H9 (cell line): ENCODE measurements at regions not wholly inside any gene's neighbourhood (a gene's known extent, or its start where the extent isn't known, plus 50 kb on each side); places are given as distances from the start of the nearest gene placed in this dataset.
A peak's percentile ranks its signal among the peaks of the same experiment; 100 is the strongest.

Source experiments
- DNase-seq: peaks from one replicate; pipeline ENCODE4 v3.0.0-alpha.2; 2017
- H2AFZ ChIP-seq: one replicate; pipeline ENCODE4 v1.6.1; 2013; ENCODE audit warnings: mild to moderate bottlenecking, low read length, control low read depth, moderate library complexity
- H2AK5ac ChIP-seq: 2 replicates; pipeline ENCODE4 v1.6.1; 2013; ENCODE audit warnings: low read length, control low read depth, mixed read lengths; ENCODE audit not compliant: insufficient read length
- H2BK120ac ChIP-seq: one replicate; pipeline ENCODE4 v1.6.1; 2013; ENCODE audit warnings: low read depth, mild to moderate bottlenecking, low read length, control low read depth, inconsistent platforms; ENCODE audit not compliant: poor library complexity, severe bottlenecking
- H2BK12ac ChIP-seq: 2 replicates; pipeline ENCODE4 v1.6.1; 2013; ENCODE audit warnings: low read length, control low read depth, mixed read lengths, low read depth; ENCODE audit not compliant: insufficient read length
- H2BK15ac ChIP-seq: 2 replicates; pipeline ENCODE4 v1.6.1; 2013; ENCODE audit warnings: low read depth, low read length, control low read depth
- H2BK20ac ChIP-seq: one replicate; pipeline ENCODE4 v1.6.1; 2013; ENCODE audit warnings: low read depth, mild to moderate bottlenecking, low read length, control low read depth, inconsistent platforms; ENCODE audit not compliant: poor library complexity, severe bottlenecking
- H2BK5ac ChIP-seq: 2 replicates; pipeline ENCODE4 v1.6.1; 2013; ENCODE audit warnings: low read length, control low read depth, mixed read lengths; ENCODE audit not compliant: insufficient read length
- H3K14ac ChIP-seq: 2 replicates; pipeline ENCODE4 v1.6.1; 2013; ENCODE audit warnings: low read length, control low read depth; ENCODE audit not compliant: insufficient read depth
- H3K18ac ChIP-seq: 2 replicates; pipeline ENCODE4 v1.6.1; 2013; ENCODE audit warnings: low read depth, mild to moderate bottlenecking, mixed read lengths, low read length, control low read depth; ENCODE audit not compliant: insufficient read length
- H3K23ac ChIP-seq: 2 replicates; pipeline ENCODE4 v1.6.1; 2013; ENCODE audit warnings: low read length, control low read depth, mixed read lengths, low read depth; ENCODE audit not compliant: insufficient read length
- H3K23me2 ChIP-seq: 2 replicates; pipeline ENCODE4 v1.6.1; 2013; ENCODE audit warnings: low read depth, mild to moderate bottlenecking, mixed read lengths, low read length, control low read depth; ENCODE audit not compliant: insufficient read length, poor library complexity, severe bottlenecking
- H3K27ac ChIP-seq: 2 replicates; pipeline ENCODE4 v1.5.1; 2013; ENCODE audit warnings: low read length, control low read depth, mixed read lengths, low read depth; ENCODE audit not compliant: insufficient read length
- H3K27me3 ChIP-seq: 2 replicates; pipeline ENCODE4 v1.6.1; 2013; ENCODE audit warnings: low read length, control low read depth, inconsistent platforms; ENCODE audit not compliant: insufficient read depth
- H3K4ac ChIP-seq: 2 replicates; pipeline ENCODE4 v1.6.1; 2013; ENCODE audit warnings: low read depth, mild to moderate bottlenecking, control low read depth, inconsistent platforms, low read length, moderate library complexity
- H3K4me1 ChIP-seq: 2 replicates; pipeline ENCODE4 v1.6.1; 2013; ENCODE audit warnings: low read length, control low read depth, inconsistent platforms; ENCODE audit not compliant: insufficient read depth
- H3K4me2 ChIP-seq: 2 replicates; pipeline ENCODE4 v1.6.1; 2013; ENCODE audit warnings: low read length, control low read depth, mixed read lengths; ENCODE audit not compliant: insufficient read length, insufficient read depth
- H3K56ac ChIP-seq: 2 replicates; pipeline ENCODE4 v1.6.1; 2013; ENCODE audit warnings: low read depth, mild to moderate bottlenecking, mixed read lengths, low read length, control low read depth; ENCODE audit not compliant: insufficient read length
- H3K79me1 ChIP-seq: 2 replicates; pipeline ENCODE4 v1.6.1; 2013; ENCODE audit warnings: low read depth, mild to moderate bottlenecking, moderate library complexity, low read length, control low read depth, inconsistent platforms; ENCODE audit not compliant: insufficient read depth, poor library complexity, severe bottlenecking
- H3K79me2 ChIP-seq: 2 replicates; pipeline ENCODE4 v1.6.1; 2013; ENCODE audit warnings: low read length, control low read depth, inconsistent platforms; ENCODE audit not compliant: insufficient read depth
- H3K9ac ChIP-seq: 2 replicates; pipeline ENCODE4 v1.6.1; 2013; ENCODE audit warnings: low read length, control low read depth, mixed read lengths; ENCODE audit not compliant: insufficient read length; ENCODE audit errors: extremely low read depth
- H3K9me3 ChIP-seq: one replicate; pipeline ENCODE4 v1.6.1; 2013; ENCODE audit warnings: low read depth, low read length, inconsistent platforms; ENCODE audit not compliant: control insufficient read depth
- H3T11ph ChIP-seq: one replicate; pipeline ENCODE4 v1.6.1; 2013; ENCODE audit warnings: mild to moderate bottlenecking, low read length, control low read depth, inconsistent platforms
- H4K20me1 ChIP-seq: one replicate; pipeline ENCODE4 v1.6.1; 2013; ENCODE audit not compliant: control insufficient read depth, insufficient read length, insufficient read depth
- H4K5ac ChIP-seq: 2 replicates; pipeline ENCODE4 v1.6.1; 2013; ENCODE audit warnings: low read depth, mild to moderate bottlenecking, mixed read lengths, low read length, control low read depth; ENCODE audit not compliant: insufficient read length
- H4K8ac ChIP-seq: replicated peaks from 2 replicates; pipeline ENCODE4 v1.6.1; 2013; ENCODE audit warnings: low read length, control low read depth, mixed read lengths, low read depth; ENCODE audit not compliant: insufficient read length
- H4K91ac ChIP-seq: 2 replicates; pipeline ENCODE4 v1.6.1; 2013; ENCODE audit warnings: low read depth, mild to moderate bottlenecking, moderate library complexity, mixed read lengths, low read length, control low read depth; ENCODE audit not compliant: insufficient read length
- H3K27ac Mint-ChIP-seq, 3 experiments: 2 replicates in 2 of 3; 3 replicates in 1 of 3; pipeline ENCODE4 v1.8.0; 2020 to 2021; ENCODE audit warnings: mixed read lengths in 3 of 3, mild to moderate bottlenecking in 1 of 3, moderate library complexity in 1 of 3
- H3K27me3 Mint-ChIP-seq: 2 replicates; pipeline ENCODE4 v1.8.0; 2021; ENCODE audit warnings: low read depth, mild to moderate bottlenecking, moderate library complexity, mixed read lengths
- H3K36me3 Mint-ChIP-seq, 3 experiments: 2 replicates in 2 of 3; 3 replicates in 1 of 3; pipeline ENCODE4 v1.8.0; 2020 to 2021; ENCODE audit warnings: low read depth in 3 of 3, mixed read lengths in 3 of 3; ENCODE audit not compliant: insufficient read depth in 1 of 3
- H3K4me1 Mint-ChIP-seq, 2 experiments: 2 replicates each; pipeline ENCODE4 v1.8.0; 2020; ENCODE audit warnings: mixed read lengths in 2 of 2
- H3K4me3 Mint-ChIP-seq, 2 experiments: 2 replicates in 1 of 2; 3 replicates in 1 of 2; pipeline ENCODE4 v1.8.0; 2020 to 2021; ENCODE audit warnings: mild to moderate bottlenecking in 2 of 2, mixed read lengths in 2 of 2, moderate library complexity in 1 of 2
- H3K9me3 Mint-ChIP-seq, 2 experiments: 2 replicates in 1 of 2; 3 replicates in 1 of 2; pipeline ENCODE4 v1.8.0; 2020; ENCODE audit warnings: mild to moderate bottlenecking in 2 of 2, mixed read lengths in 2 of 2, moderate library complexity in 1 of 2
- CTCF ChIP-seq: fragments of 200-600 bp; sonication (generic); conservative IDR thresholded peaks from 3 replicates; pipeline ENCODE4 v1.8.0; 2021; ENCODE audit warnings: antibody characterized with exemption, mild to moderate bottlenecking
- WGBS: extraction: QIAGEN DNeasy Blood & Tissue Kit; methylation state at CpG from one replicate; pipeline ENCODE4 v1.1.7; 2013; ENCODE audit warnings: missing lambda C conversion rate, low lambda C conversion rate, mixed read lengths; ENCODE audit not compliant: insufficient read length; ENCODE audit errors: extremely low coverage; 5-methylcytosine and 5-hydroxymethylcytosine counted together

- peak overlapping the region in 1 of 2 experiments; percentile 40; a peak in 1 of 5 replicates for H3K4me3 Mint-ChIP-seq
- peak overlapping the region; percentile 67 for H3K27ac ChIP-seq
- whole genome bisulfite sequencing = no CpG with 5 or more reads among the region's 1 CpG
Observed at GRCh38 chr7:86328801-86329433, 314.8 kb upstream of the GRM3 start.

More at GRCh38 chr7:86328801-86329433, 314.8 kb upstream of the GRM3 start:
- Histone ChIP-seq H4K91ac (no peak overlapping the region), H2AK5ac (no peak overlapping the region), H4K5ac (no peak overlapping the region), H3K18ac (no peak overlapping the region), H3K79me1 (no peaks in the 10 kb centered on the region), H4K8ac (no peak overlapping the region), H2BK15ac (no peak overlapping the region), H3K23me2 (peaks cover 2% of the 10 kb centered on the region), H2AFZ (no peak overlapping the region), H3K9me3 (no peaks in the 10 kb centered on the region), H2BK120ac (no peak overlapping the region), H3K14ac (no peak overlapping the region), H2BK12ac (no peak overlapping the region), H3T11ph (no peak overlapping the region), H3K79me2 (no peaks in the 10 kb centered on the region), H4K20me1 (no peaks in the 10 kb centered on the region), H2BK5ac (no peak overlapping the region), H3K4me1 (no peaks in the 10 kb centered on the region), H3K4me2 (peak overlapping the region; percentile 36), H3K27me3 (no peaks in the 10 kb centered on the region), H3K9ac (no peak overlapping the region), H3K56ac (no peak overlapping the region), H2BK20ac (no peak overlapping the region), H3K23ac (no peak overlapping the region), H3K4ac (no peak overlapping the region)
- peaks cover 2 to 3% of the 10 kb centered on the region in 2 experiments; a peak in 2 of 5 replicates for H3K9me3 Mint-ChIP-seq
- TF ChIP-seq CTCF = no peak
- H3K36me3 Mint-ChIP-seq = peaks cover 0 to 6% (median 0%) of the 10 kb centered on the region in 3 experiments; a peak in 2 of 7 replicates
- no peaks in the 10 kb centered on the region for H3K27me3 Mint-ChIP-seq
- peaks cover 14 to 18% of the 10 kb centered on the region in 2 experiments for H3K4me1 Mint-ChIP-seq
- H3K27ac Mint-ChIP-seq = peak overlapping the region; percentile 45 to 97 (median 93); a peak in 5 of 7 replicates
- DNase-seq = no peak
